Prostate gland (tissue), 2 donors: ENCODE measurements at regions not wholly inside any gene's neighbourhood (a gene's known extent, or its start where the extent isn't known, plus 50 kb on each side); places are given as distances from the start of the nearest gene placed in this dataset.

Experiments used
- CTCF ChIP-seq, 4 experiments: fragments of 200-600 bp in 2 of 4; fragments of 450-650 bp in 2 of 4; sonication (generic) in 2 of 4; IDR thresholded peaks; 1 replicate in 3 of 4; 2 replicates in 1 of 4; pipeline ENCODE4 v1.5.1; 2016 to 2019; ENCODE audit warnings: antibody characterized with exemption in 4 of 4, mild to moderate bottlenecking in 2 of 4, moderate library complexity in 2 of 4
- POLR2A ChIP-seq: fragments of 450-650 bp; IDR thresholded peaks from one replicate; pipeline ENCODE4 v1.6.1; 2016; ENCODE audit warnings: antibody characterized with exemption, mild to moderate bottlenecking
- POLR2AphosphoS5 ChIP-seq: sonication (generic); formaldehyde crosslinking; IDR thresholded peaks from one replicate; pipeline ENCODE4 v1.6.1; 2017; ENCODE audit warnings: antibody characterized with exemption

- TF ChIP-seq POLR2A (no peak), POLR2AphosphoS5 (no peak), CTCF (IDR thresholded peaks at IDR 0.05) (no peak)
These were observed 332.5 kb upstream of the TRAM1L1 start for GRCh38 chr4:117417856-117418255.
